Prostate gland (tissue), 2 donors: ENCODE measurements at regions not wholly inside any gene's neighbourhood (a gene's known extent, or its start where the extent isn't known, plus 50 kb on each side); places are given as distances from the start of the nearest gene placed in this dataset.

ENCODE experiments used
- POLR2A ChIP-seq: fragments of 450-650 bp; IDR thresholded peaks from one replicate; pipeline ENCODE4 v1.6.1; 2016; ENCODE audit warnings: antibody characterized with exemption, mild to moderate bottlenecking
- POLR2AphosphoS5 ChIP-seq: sonication (generic); formaldehyde crosslinking; IDR thresholded peaks from one replicate; pipeline ENCODE4 v1.6.1; 2017; ENCODE audit warnings: antibody characterized with exemption
- TF ChIP-seq, protein P1 (sequence below), 4 experiments: fragments of 200-600 bp in 2 of 4; fragments of 450-650 bp in 2 of 4; sonication (generic) in 2 of 4; IDR thresholded peaks; 1 replicate in 3 of 4; 2 replicates in 1 of 4; pipeline ENCODE4 v1.5.1; 2016 to 2019; ENCODE audit warnings: antibody characterized with exemption in 4 of 4, mild to moderate bottlenecking in 2 of 4, moderate library complexity in 2 of 4

- no peak for TF ChIP-seq POLR2A
- TF ChIP-seq, protein P1, sequence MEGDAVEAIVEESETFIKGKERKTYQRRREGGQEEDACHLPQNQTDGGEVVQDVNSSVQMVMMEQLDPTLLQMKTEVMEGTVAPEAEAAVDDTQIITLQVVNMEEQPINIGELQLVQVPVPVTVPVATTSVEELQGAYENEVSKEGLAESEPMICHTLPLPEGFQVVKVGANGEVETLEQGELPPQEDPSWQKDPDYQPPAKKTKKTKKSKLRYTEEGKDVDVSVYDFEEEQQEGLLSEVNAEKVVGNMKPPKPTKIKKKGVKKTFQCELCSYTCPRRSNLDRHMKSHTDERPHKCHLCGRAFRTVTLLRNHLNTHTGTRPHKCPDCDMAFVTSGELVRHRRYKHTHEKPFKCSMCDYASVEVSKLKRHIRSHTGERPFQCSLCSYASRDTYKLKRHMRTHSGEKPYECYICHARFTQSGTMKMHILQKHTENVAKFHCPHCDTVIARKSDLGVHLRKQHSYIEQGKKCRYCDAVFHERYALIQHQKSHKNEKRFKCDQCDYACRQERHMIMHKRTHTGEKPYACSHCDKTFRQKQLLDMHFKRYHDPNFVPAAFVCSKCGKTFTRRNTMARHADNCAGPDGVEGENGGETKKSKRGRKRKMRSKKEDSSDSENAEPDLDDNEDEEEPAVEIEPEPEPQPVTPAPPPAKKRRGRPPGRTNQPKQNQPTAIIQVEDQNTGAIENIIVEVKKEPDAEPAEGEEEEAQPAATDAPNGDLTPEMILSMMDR (IDR thresholded peaks at IDR 0.05): no peak
- no peak for TF ChIP-seq POLR2AphosphoS5
These were observed 448.8 kb upstream of the BTBD3 start for GRCh38 chr20:11468880-11469279.
